ENCODE measurements at regions not wholly inside any gene's neighbourhood (a gene's known extent, or its start where the extent isn't known, plus 50 kb on each side); places are given as distances from the start of the nearest gene placed in this dataset.

- DNase-seq (ENCODE audit: low read depth), result no peak
- no peak for TF ChIP-seq CTCF (IDR thresholded peaks at IDR 0.05; ENCODE audit: insufficient read depth, low read depth, low read length)
- H3K4me3 ChIP-seq (ENCODE audit: low read depth, low read length), result no peak overlapping the region
Observed at GRCh38 chr3:25272090-25272489, 156.0 kb upstream of the RARB start.

GRCh38 chr3:25273582-25274171 lies 154.4 kb upstream of the RARB start:
- no peak for DNase-seq (ENCODE audit: low read depth)
- TF ChIP-seq CTCF (IDR thresholded peaks at IDR 0.05; ENCODE audit: insufficient read depth, low read depth, low read length), result no peak
- no peak overlapping the region for H3K4me3 ChIP-seq (ENCODE audit: low read depth, low read length)

- no peak for DNase-seq (ENCODE audit: low read depth)
- TF ChIP-seq CTCF (IDR thresholded peaks at IDR 0.05; ENCODE audit: insufficient read depth, low read depth, low read length), result no peak
- no peak overlapping the region for H3K4me3 ChIP-seq (ENCODE audit: low read depth, low read length)
Observed at GRCh38 chr3:25277503-25277902, 150.6 kb upstream of the RARB start.

GRCh38 chr3:25281041-25281731 lies 146.9 kb upstream of the RARB start:
- DNase-seq (ENCODE audit: low read depth), result no peak
- no peak overlapping the region for H3K4me3 ChIP-seq (ENCODE audit: low read depth, low read length)
- no peak for TF ChIP-seq CTCF (IDR thresholded peaks at IDR 0.05; ENCODE audit: insufficient read depth, low read depth, low read length)

- no peak for TF ChIP-seq CTCF (IDR thresholded peaks at IDR 0.05; ENCODE audit: insufficient read depth, low read depth, low read length)
- no peak overlapping the region for H3K4me3 ChIP-seq (ENCODE audit: low read depth, low read length)
- DNase-seq (ENCODE audit: low read depth), result no peak
Observed at GRCh38 chr3:25281732-25282126, 146.3 kb upstream of the RARB start.

GRCh38 chr3:25283613-25284012 lies 144.4 kb upstream of the RARB start:
- no peak overlapping the region for H3K4me3 ChIP-seq (ENCODE audit: low read depth, low read length)
- DNase-seq (ENCODE audit: low read depth), result no peak
- TF ChIP-seq CTCF (IDR thresholded peaks at IDR 0.05; ENCODE audit: insufficient read depth, low read depth, low read length), result no peak

GRCh38 chr3:25284249-25284648 lies 143.8 kb upstream of the RARB start:
- DNase-seq (ENCODE audit: low read depth), result no peak
- no peak overlapping the region for H3K4me3 ChIP-seq (ENCODE audit: low read depth, low read length)
- TF ChIP-seq CTCF (IDR thresholded peaks at IDR 0.05; ENCODE audit: insufficient read depth, low read depth, low read length), result no peak
